ENCODE measurements at regions not wholly inside any gene's neighbourhood (a gene's known extent, or its start where the extent isn't known, plus 50 kb on each side); places are given as distances from the start of the nearest gene placed in this dataset.
A peak's percentile ranks its signal among the peaks of the same experiment; 100 is the strongest.

DNA sequence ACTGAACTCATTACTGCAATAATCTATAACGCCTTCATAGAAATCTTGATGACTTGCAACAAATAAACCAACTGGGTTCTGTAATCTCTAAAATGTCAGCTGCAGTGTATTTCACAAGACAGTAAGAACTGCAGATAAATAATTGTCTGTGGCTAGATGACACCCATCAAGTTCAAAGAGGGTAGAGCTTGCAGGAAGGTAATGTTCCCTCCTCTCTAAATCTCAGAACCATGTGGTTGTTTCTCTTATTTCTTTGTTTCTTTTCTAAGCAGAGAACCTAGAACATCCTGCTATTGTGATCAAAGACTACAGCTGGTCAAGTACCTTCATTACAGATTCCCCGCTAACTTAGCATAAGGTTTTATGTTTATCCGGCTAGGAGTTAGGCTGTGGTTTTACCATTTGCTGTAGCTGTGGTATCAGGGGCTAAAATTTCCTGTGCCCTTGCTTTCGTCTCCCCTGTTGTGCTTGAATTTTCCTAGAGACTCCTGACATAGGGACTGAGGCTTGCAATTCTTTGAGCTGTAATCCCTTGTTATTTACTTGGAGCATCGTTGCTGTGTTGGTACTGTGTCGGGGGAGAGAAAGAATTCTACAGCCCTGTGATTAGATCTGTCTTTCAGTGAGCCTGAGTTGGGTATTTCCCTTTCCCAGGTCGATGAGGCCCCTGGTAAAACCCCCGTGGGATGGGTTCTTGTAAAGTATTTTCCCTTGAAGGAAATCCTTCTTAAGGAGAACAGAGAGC is 253.1 kb upstream of the BTG1 start:
- DNase-seq (ENCODE audit: low spot score) (no peak), ATAC-seq (peak; percentile 63)
- no peak overlapping the region for H3K4me3 ChIP-seq
- no peak overlapping the region for H3K27ac Mint-ChIP-seq
- no peak overlapping the region for H3K4me2 ChIP-seq
- H3K4me3 Mint-ChIP-seq, result no peak overlapping the region
- no peak overlapping the region for H3K27ac ChIP-seq (ENCODE audit: low read depth)
- no peaks in the 10 kb centered on the region for H3K4me1 ChIP-seq (ENCODE audit: insufficient read depth)
- peaks cover 4% of the 10 kb centered on the region; the same call in 1 of the 3 replicates for H3K4me1 Mint-ChIP-seq
- no peaks in the 10 kb centered on the region for H3F3A ChIP-seq (replicated peaks; ENCODE audit: low read depth)
- no peaks in the 10 kb centered on the region; the same call in 1 of the 2 replicates for H3K36me3 ChIP-seq (ENCODE audit: insufficient read depth)
- 0 out of 2 replicates have a peak, but pooled peaks cover 3% of the 10 kb centered on the region for H3K9me2 ChIP-seq (ENCODE audit: insufficient read depth)
- peaks cover 15% of the 10 kb centered on the region for H3K36me3 Mint-ChIP-seq (ENCODE audit: low read depth)
- H3K9me3 Mint-ChIP-seq, result peaks cover 19% of the 10 kb centered on the region
- no peaks in the 10 kb centered on the region for H3K27me3 ChIP-seq (ENCODE audit: insufficient read depth)
- no peaks in the 10 kb centered on the region for H3K79me2 ChIP-seq (replicated peaks; ENCODE audit: insufficient read depth)
- peak overlapping the region; percentile 73 for H2AFZ ChIP-seq
- no peaks in the 10 kb centered on the region for H3K27me3 Mint-ChIP-seq (ENCODE audit: insufficient read depth, low read depth, poor library complexity)
- TF ChIP-seq ZNF331 (CRISPR knock-in tag; IDR thresholded peaks at IDR 0.05; ENCODE audit: low read depth), result no peak
- no peak for TF ChIP-seq ETS1 (IDR thresholded peaks at IDR 0.05)
- TF ChIP-seq EZH2phosphoT487 (IDR thresholded peaks at IDR 0.05; ENCODE audit: unreplicated experiment), result no peak
- TF ChIP-seq JUNB (IDR thresholded peaks at IDR 0.05; ENCODE audit: unreplicated experiment), result no peak
- no peak for TF ChIP-seq CREB1 (CRISPR knock-in tag; IDR thresholded peaks at IDR 0.05; ENCODE audit: low read depth)
- no peak for TF ChIP-seq POLR2AphosphoS5 (IDR thresholded peaks at IDR 0.05; ENCODE audit: low read depth)
- no peak for TF ChIP-seq NANOG (IDR thresholded peaks at IDR 0.05; ENCODE audit: borderline replicate concordance)
- TF ChIP-seq, protein P1, sequence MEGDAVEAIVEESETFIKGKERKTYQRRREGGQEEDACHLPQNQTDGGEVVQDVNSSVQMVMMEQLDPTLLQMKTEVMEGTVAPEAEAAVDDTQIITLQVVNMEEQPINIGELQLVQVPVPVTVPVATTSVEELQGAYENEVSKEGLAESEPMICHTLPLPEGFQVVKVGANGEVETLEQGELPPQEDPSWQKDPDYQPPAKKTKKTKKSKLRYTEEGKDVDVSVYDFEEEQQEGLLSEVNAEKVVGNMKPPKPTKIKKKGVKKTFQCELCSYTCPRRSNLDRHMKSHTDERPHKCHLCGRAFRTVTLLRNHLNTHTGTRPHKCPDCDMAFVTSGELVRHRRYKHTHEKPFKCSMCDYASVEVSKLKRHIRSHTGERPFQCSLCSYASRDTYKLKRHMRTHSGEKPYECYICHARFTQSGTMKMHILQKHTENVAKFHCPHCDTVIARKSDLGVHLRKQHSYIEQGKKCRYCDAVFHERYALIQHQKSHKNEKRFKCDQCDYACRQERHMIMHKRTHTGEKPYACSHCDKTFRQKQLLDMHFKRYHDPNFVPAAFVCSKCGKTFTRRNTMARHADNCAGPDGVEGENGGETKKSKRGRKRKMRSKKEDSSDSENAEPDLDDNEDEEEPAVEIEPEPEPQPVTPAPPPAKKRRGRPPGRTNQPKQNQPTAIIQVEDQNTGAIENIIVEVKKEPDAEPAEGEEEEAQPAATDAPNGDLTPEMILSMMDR (conservative IDR thresholded peaks at IDR 0.05; ENCODE audit: low read depth in 2 of 2), result no peak
- no peak for TF ChIP-seq REST (IDR thresholded peaks at IDR 0.05; ENCODE audit: unreplicated experiment)
- no peaks in the 10 kb centered on the region for H4K20me1 ChIP-seq (replicated peaks; ENCODE audit: insufficient read depth)

Measured in GM23338 (cell line).